ENCODE measurements at regions not wholly inside any gene's neighbourhood (a gene's known extent, or its start where the extent isn't known, plus 50 kb on each side); places are given as distances from the start of the nearest gene placed in this dataset.

DNA sequence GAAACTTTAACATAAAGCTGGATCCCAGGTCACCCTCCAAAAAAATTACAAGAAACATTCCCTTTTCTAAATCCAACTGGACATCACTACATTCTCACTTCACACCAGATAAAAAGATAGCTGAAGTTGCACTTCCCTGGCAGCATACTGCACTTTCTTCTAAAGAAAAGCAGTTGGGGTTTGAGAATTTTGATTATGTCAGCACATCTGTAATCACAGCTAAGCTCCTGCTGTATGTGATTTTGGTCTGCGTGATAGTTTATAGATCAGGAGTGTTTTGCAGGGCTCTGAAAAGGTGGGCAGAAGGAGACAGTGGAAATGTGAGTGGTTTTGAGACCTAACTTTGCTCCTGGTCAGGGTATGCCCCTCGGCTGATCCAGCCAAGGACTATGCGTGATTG, 199.1 kb upstream of the AKR1E2 start:
- TF ChIP-seq CTCF (IDR thresholded peaks at IDR 0.05; ENCODE audit: low read depth, low read length), result no peak

GRCh38 chr10:4623757-4624420, 202.1 kb upstream of the AKR1E2 start:
- DNase-seq (ENCODE audit: extremely low read depth, low read depth), result no peak
- TF ChIP-seq CTCF (IDR thresholded peaks at IDR 0.05; ENCODE audit: low read depth, low read length), result no peak

More for the DNA sequence above, 199.1 kb upstream of the AKR1E2 start:
- DNase-seq (ENCODE audit: extremely low read depth, low read depth), result no peak

- no peak for DNase-seq (ENCODE audit: extremely low read depth, low read depth)
- no peak for TF ChIP-seq CTCF (IDR thresholded peaks at IDR 0.05; ENCODE audit: low read depth, low read length)
Observed at GRCh38 chr10:4623200-4623599, 202.8 kb upstream of the AKR1E2 start.

DNA sequence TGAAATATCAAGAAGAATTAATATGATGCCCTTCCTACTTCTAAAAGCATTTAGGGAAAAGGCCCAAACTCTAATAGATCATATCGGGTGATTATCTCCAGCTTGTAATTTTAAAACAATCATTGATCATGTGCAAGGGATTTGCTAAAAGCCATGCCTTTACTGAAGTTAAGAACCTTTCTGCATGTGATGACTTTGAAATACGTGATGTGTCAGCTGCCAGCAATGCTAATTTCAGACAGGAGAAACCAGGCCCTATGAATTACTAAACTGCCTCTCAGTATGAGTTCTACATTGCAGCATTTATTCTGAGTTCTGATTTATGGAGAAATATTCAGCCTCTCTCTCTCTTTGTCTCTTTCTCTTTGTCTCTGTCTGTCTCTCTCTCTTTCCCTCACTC, 203.6 kb upstream of the AKR1E2 start:
- no peak for TF ChIP-seq CTCF (IDR thresholded peaks at IDR 0.05; ENCODE audit: low read depth, low read length)
- DNase-seq (ENCODE audit: extremely low read depth, low read depth), result no peak

DNA sequence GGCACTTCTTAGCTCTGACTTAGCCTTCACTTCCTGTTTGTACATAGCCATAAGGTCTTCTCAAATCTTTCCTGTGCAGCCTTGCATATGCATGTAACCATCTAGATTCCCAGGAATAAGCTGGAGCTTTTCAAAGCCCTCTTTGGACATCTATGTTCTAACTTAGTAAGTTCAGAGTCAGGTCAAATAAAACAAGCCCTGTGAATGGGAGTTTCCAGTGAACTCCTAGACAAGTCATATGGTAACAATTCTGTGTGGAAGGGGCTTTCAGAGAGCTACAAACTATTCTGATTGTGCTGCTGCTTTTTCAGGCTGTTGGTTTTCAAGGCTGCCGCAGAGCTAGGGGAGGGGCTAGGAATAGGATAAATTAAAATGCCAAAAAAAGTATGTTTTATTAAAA, 208.4 kb upstream of the AKR1E2 start:
- no peak for TF ChIP-seq CTCF (IDR thresholded peaks at IDR 0.05; ENCODE audit: low read depth, low read length)
- no peak for DNase-seq (ENCODE audit: extremely low read depth, low read depth)

GRCh38 chr10:4615042-4615441, 211.0 kb upstream of the AKR1E2 start:
- no peak for TF ChIP-seq CTCF (IDR thresholded peaks at IDR 0.05; ENCODE audit: low read depth, low read length)
- no peak for DNase-seq (ENCODE audit: extremely low read depth, low read depth)

DNA sequence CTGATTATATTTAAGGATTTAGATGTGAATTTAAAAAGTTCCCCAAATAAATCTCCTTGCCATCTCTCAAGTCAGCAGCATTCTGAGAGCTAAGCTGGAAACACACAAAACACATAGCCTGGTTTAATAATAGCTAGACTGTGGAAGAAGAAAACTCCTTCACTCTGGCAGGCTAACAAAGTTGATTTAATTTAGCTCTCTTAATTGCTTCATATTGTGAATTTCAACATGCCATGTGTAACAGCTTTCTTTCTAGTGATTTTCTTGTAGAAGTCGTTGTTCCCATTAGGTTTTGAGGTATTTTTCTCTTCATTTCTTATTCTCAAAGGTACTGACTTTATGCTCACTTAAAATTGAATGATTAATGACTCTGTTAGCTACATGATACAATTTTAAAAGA, 216.8 kb upstream of the AKR1E2 start:
- TF ChIP-seq CTCF (IDR thresholded peaks at IDR 0.05; ENCODE audit: low read depth, low read length), result no peak
- DNase-seq (ENCODE audit: extremely low read depth, low read depth), result no peak

All from AG09319 (cell line).